GM10266 (cell line): ENCODE measurements at regions not wholly inside any gene's neighbourhood (a gene's known extent, or its start where the extent isn't known, plus 50 kb on each side); places are given as distances from the start of the nearest gene placed in this dataset.

Source experiments
- DNase-seq: peaks from one replicate; pipeline ENCODE4 v3.0.0; 2012; ENCODE audit errors: extremely low spot score
- TF ChIP-seq, protein P1 (sequence below): IDR thresholded peaks from 2 replicates; pipeline ENCODE4 v1.5.1; 2012; ENCODE audit warnings: mild to moderate bottlenecking, low read depth; ENCODE audit not compliant: control insufficient read depth, insufficient read depth; ENCODE audit errors: missing control alignments

DNA sequence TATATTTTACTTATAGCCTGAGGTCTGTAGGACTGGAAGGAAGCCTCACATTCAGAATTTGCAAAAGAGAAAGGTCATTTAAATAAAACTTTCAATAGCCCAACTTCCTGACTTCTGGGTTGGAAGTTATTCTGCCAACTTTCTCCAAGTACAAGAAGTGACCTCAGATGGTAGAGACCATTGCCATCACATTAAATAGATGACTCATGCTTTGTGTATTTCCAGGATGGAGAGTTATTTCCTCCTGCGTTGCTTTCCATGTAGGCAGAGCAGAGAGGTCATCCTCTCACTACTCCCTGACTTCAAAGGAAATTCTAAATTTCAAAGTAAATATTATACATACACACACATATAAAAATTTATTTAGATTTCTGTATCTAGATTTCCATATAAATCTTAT lies 73.0 kb upstream of the NR3C2 start:
- TF ChIP-seq, protein P1, sequence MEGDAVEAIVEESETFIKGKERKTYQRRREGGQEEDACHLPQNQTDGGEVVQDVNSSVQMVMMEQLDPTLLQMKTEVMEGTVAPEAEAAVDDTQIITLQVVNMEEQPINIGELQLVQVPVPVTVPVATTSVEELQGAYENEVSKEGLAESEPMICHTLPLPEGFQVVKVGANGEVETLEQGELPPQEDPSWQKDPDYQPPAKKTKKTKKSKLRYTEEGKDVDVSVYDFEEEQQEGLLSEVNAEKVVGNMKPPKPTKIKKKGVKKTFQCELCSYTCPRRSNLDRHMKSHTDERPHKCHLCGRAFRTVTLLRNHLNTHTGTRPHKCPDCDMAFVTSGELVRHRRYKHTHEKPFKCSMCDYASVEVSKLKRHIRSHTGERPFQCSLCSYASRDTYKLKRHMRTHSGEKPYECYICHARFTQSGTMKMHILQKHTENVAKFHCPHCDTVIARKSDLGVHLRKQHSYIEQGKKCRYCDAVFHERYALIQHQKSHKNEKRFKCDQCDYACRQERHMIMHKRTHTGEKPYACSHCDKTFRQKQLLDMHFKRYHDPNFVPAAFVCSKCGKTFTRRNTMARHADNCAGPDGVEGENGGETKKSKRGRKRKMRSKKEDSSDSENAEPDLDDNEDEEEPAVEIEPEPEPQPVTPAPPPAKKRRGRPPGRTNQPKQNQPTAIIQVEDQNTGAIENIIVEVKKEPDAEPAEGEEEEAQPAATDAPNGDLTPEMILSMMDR = no peak
- DNase-seq = no peak

DNA sequence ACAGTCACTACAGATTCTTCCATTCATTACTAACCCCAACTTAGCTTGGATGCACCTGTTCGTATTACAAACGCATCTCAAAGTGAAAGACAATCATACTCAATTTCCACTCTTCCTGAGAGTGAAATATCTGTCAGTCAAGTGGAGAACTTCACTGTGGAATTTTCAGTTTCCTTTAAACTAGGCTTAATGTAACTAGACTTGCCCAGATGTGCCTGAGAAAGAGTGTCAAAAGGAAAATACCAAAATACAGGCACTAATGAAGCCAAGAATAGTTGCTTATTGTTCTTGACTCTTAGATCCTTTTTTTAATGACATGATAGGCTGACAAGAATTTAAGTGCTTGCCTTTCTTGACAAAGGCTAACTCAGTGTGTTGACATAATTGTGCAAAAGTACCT lies 72.4 kb upstream of the NR3C2 start:
- no peak for DNase-seq
- TF ChIP-seq, protein P1 = no peak

DNA sequence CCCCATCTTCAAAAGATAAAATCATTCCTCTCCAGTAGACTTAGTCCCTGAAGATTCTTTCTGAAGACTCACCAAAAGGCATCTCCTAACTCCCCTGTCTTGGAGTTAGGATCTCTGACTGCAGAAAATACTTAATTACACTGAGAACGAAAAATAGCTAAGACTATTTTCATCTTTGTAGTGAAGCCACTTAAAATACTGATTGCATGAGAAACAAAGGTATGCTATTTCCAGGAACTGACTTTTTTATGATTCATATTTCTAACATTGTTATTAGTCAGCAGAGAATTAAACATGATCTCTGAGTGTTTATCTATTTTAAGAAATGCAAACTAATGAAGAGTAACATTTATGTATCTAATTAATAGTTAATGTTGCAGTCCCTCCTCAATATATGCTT lies 71.8 kb upstream of the NR3C2 start:
- TF ChIP-seq, protein P1 = no peak
- no peak for DNase-seq

DNA sequence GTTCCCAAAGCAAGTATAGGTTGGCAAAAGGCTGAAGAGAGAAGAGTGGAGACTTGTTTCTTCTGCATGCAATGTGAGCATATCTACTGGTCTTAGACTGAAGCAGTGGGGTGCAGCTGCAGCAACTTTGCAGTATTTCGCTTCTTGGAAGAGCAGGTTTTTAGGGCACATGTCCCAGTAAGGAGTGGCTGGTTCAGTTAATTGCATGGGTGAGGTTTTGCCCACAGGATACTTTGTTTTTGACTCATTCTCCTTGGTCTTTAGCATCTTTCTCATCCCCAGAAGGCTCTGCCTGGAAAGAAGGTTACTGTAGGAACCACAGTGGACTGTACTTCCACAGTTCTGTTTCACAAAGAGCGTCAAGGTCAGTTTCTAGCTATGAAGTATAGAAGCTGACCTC lies 68.0 kb upstream of the NR3C2 start:
- no peak for DNase-seq
- TF ChIP-seq, protein P1 = no peak

DNA sequence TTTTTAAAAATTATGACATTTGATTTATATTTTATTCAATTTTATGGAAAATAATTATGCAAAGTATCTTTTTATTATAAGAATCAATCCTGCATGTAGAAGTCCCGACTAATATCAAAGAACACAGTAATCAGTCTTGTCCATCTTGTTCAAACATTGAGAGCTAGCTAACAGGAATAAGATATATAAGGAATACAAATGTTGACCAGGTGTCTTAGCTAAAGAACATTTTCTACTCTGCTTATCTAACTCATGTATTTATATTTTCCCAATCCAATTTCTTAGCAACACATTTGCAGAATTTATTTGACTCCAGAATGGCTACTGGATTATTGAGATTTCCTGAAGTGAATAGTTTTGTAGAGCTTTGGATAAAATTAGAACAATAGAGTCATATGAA lies 61.5 kb upstream of the NR3C2 start:
- TF ChIP-seq, protein P1 = no peak
- no peak for DNase-seq

DNA sequence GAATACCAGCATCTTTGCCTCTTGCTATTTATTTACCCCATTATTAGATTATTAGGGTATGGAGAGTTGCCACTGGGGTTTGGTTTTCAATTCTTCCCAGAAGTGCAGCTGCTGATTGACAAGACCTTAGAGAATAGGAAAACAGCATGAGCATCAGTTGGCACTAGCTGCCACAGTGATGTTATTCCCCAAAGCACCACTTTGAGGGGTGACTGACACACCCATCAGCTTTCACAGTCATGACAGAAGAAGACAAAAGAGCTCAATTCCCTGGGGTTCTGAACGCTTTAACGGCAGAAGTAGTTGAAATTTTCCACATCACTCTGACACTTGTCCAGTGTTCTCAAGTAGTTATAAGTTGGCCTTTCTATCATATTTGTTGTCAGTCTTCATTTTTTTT lies 55.0 kb upstream of the NR3C2 start:
- TF ChIP-seq, protein P1 = no peak
- no peak for DNase-seq

DNA sequence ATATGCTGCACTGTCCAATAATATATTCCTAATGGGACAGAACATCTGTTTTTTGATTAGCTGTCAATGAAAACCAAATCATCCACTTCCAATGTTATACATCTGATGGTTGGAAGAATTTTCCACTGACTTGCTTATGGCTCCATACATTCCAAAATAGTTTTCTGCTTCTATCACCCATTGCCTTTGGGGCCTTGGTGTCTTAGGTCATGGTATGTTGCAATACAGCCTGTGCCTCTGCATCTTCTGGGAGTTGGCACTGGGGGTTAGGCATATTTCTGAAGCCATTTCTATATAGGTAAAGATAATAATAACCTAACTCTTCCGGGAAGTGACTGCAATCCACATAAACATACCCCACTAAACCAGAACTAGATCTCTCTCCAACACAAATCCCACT lies 53.2 kb upstream of the NR3C2 start:
- no peak for DNase-seq
- TF ChIP-seq, protein P1 = no peak
